ENCODE measurements at regions not wholly inside any gene's neighbourhood (a gene's known extent, or its start where the extent isn't known, plus 50 kb on each side); places are given as distances from the start of the nearest gene placed in this dataset.

GRCh38 chr4:165677081-165677480 is 196.0 kb upstream of the TLL1 start:
- no peak for DNase-seq (ENCODE audit: low read depth)

DNA sequence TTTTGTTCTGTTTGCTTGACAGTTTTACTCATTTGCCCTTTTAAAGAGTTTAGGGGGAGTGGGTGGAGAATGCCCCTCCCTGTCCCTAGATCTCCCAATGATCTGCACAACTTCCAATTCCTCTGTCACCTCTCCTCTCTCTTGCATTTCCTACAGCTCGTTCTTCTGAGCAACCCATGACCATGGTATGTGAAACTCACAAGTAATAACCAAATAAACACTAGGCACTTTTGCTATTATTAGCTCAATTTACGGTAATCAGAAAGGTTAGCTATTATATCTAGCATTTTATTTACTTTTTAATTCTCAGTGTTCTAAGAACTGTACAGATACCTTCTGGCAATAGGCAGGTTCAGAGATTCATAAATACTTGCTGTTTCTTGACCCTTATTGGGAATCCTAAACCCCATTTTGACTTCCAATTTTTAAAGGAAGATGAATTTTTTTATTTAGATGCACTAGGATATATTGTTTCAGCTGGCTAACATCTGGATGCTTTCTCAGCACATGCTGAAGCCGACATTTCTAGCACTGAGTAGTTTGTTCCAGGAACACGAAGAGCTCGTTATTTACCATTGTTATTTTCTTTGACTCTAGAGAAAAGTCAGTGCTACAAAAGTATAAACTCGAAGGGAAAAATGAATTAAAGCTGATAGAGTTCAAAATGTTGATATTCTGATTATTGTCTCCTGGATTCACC is 194.7 kb upstream of the TLL1 start:
- DNase-seq (ENCODE audit: low read depth), result no peak

GRCh38 chr4:165678936-165679325 is 194.1 kb upstream of the TLL1 start:
- DNase-seq (ENCODE audit: low read depth), result no peak

- no peak for DNase-seq (ENCODE audit: low read depth)
Measured at GRCh38 chr4:165680821-165681220, 192.2 kb upstream of the TLL1 start.

GRCh38 chr4:165682611-165683010 is 190.4 kb upstream of the TLL1 start:
- no peak for DNase-seq (ENCODE audit: low read depth)

DNA sequence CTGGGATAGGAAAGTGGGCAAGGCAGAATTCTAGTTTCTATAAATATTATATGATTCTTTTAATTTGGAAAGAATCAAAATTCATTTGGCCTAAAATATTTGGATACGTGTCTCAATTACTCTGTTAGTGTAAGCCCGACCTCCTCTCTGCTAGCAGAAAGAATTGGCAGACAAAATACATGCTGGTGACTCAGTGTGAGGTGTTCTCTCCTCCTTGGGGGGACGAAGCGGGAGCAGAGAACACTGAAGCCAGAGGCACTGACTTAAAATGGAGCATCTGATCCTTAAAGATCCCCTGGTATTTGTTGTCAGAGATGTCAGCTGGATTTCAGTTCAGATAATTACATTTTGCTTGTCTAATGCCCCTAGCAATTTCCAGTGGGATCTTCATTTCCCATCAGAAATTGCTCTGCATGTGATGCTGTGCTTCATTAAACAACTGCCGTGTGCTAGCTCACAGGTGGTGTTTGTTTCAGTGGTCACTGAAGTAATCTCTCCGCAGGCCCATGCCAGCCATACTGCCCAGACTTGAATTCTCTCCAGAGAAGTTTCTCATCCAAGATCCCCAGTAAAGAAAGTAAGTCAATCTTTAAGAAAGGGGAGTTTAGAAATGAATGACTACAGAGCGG is 188.7 kb upstream of the TLL1 start:
- peak; percentile 73 for DNase-seq (ENCODE audit: low read depth)

DNA sequence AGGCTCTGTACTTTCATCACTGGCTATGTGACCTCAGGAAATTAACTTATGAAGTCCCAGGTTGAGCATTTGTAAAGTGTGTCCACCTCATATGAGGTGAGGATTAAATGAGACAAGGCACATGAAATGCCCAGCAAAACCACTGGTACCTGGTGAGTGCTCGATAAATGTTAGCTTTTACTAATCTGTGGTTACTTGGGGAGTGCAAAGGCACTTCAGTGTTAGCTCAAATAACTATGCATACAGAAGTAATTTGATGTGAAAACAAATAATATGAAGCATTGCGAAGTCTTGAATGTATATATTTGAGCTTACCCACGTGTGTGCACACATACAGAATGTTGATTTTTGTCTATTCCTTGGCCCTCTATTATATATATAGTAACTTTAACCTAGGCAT is 186.3 kb upstream of the TLL1 start:
- no peak for DNase-seq (ENCODE audit: low read depth)

DNA sequence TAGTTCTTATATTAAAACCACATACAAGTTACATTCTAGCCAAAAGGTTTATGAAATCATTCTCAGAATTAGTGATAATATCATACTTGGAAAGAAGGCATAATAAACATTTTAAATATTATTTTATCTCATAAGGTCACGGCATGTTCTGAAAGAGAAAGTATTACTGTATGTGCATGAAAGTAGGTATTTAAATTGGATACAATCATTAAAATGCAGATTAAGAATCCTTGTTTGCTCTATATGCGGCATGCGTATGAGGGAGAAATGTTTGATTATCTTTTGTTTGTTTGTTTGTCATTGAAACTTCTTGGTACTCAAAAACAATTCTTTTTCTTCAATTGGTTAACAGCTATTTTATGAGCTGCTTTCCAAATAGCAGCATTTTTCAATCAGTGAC is 183.9 kb upstream of the TLL1 start:
- no peak for DNase-seq (ENCODE audit: low read depth)

- no peak for DNase-seq (ENCODE audit: low read depth)
Measured at GRCh38 chr4:165692082-165692481, 181.0 kb upstream of the TLL1 start.

DNA sequence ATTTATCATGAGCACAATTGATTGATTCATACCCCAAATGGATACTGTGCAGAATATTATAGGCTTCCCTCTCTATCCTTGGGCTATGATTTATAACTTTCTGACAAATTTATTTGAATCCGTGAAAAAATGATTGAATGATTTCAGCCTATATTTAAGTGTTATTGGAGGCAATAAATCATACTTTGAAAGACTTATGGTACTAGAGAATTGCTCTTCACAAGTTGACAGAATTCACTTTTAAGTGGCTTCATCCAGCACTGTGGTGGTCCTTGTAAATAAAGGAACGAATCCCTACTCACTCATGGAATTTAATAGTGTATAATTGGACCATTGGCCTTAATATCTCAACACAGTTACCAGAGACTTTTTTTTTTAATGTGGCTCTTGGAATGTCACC is 174.8 kb upstream of the TLL1 start:
- DNase-seq (ENCODE audit: low read depth), result no peak

DNA sequence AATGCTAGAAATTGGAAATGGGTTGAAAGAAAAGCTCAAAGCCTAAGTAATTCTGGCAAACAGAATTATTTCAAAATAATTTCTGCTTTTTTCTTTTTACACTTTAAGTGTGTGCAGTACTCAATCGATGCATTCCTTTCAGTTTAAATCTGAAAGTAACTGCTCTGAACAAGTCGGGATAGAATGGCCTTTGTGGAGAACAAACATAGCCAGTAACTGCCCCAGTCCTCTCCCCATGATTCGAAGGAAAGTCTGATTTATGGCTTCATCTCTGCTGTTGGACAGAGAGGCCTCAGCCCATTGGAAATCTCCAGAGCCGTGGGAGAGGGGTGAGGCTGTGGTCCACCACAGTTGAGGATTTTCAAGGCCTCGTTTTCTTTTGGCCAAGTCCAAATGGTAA is 174.0 kb upstream of the TLL1 start:
- DNase-seq (ENCODE audit: low read depth), result no peak

DNA sequence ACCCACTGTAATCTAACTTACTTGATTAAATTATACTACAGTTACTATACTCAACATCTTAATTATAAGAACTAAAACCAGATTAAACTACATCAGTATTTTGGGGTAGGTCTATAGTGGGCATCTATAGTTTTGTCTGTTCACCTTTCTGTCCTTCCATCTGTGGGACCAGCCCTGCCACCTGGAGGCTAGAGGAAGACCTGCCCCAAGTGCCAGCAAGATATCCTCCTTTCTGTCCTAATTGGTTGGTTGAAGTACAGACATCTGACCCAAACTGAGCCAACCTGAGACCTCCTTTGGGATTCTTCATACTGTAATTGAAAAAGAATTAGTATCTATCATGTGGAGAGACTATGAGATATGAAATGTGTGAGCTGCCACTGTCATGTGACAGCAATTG is 172.2 kb upstream of the TLL1 start:
- DNase-seq (ENCODE audit: low read depth), result no peak

GRCh38 chr4:165707128-165707527 is 165.9 kb upstream of the TLL1 start:
- DNase-seq (ENCODE audit: low read depth), result no peak

- DNase-seq (ENCODE audit: low read depth), result no peak
Measured at GRCh38 chr4:165709516-165709915, 163.5 kb upstream of the TLL1 start.

- no peak for DNase-seq (ENCODE audit: low read depth)
Measured at GRCh38 chr4:165709973-165710526, 163.0 kb upstream of the TLL1 start.

- peak; percentile 23 for DNase-seq (ENCODE audit: low read depth)
Measured at GRCh38 chr4:165711436-165711835, 161.6 kb upstream of the TLL1 start.

DNA sequence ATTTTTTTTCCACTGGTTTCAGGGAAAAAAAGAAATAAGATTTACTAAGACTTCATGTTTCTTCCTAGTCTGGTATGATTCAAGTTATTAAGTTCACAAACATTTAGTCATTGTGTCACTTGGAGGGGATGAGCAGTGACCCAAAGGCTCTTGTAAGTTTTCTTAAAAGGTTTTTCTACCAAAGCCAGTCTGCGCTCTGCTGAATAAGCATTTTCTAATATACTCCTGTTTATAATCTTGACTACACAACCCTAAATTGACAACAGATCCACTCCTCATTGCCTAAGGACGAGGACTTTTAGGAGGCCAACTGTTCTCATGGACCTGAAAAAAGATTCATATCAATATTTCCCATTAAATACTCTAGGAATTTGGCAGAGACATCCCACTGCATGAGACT is 161.1 kb upstream of the TLL1 start:
- no peak for DNase-seq (ENCODE audit: low read depth)

GRCh38 chr4:165714650-165715049 is 158.4 kb upstream of the TLL1 start:
- DNase-seq (ENCODE audit: low read depth), result no peak

- no peak for DNase-seq (ENCODE audit: low read depth)
Measured at GRCh38 chr4:165715211-165715610, 157.8 kb upstream of the TLL1 start.

DNA sequence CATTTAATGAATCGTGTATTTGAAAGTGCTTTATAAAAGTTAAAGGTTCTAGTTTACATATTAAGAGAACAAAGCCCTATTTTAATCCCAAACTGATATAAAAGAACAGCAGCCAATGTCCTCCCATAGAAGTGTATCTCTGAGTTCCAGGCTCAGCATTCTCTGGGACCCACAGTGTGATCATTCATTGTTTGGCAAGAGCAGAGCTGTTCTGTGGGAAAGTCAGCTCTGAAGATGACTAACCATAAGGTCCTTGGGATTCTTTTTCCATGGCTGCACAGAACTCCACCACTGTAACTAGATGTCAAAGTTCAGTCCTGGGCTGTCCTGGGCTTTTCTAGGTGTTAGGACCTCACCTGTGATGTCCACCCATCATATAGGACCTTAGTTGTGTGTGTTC is 157.0 kb upstream of the TLL1 start:
- peak; percentile 39 for DNase-seq (ENCODE audit: low read depth)

GRCh38 chr4:165716472-165716871 is 156.6 kb upstream of the TLL1 start:
- no peak for DNase-seq (ENCODE audit: low read depth)

DNA sequence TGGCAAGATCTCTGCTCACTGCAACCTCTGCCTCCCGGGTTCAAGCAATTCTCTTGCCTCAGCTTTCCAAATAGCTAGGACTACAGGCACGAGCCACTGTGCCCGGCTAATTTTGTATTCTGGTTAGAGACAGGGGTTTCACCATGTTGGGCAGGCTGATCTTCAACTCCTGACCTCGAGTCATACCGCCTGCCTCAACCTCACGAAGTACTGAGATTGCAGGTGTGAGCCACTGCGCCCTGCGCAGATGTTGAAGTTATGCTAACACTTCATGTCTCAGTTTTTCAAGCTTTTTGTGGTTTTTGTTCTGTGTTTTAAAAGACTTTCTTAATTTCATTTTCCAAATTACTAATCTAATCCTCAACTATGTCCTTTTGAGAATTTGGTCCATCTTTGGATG is 154.4 kb upstream of the TLL1 start:
- no peak for DNase-seq (ENCODE audit: low read depth)

DNA sequence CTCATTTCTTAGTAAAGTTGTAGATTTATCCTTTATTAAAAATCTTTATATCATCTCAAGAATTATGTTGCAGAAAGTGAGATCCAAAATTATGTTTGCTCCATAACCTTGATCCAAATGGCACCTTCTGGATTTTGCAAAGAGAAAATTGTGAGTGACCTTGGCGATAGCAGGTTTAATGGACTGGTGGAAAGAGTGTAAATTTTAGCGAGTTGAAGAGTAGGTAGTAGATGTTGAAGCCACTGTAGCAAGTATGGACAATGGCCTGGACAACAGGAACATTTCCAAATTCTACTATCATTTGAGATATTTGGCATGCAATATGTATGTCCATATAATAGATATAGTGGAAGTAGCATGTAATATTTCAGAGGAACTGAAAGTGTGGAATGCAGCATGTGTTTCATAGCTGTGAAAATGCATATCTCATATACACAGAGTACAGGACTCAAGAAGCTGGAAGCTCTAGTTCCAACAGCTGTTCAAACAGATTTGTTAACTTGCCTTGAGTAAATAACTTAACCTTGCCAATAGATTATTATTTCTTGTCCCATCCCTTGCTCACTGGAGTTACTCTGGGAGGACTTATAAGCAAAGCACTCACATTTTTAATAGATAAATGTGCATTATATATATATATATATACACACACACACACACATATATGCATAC is 152.5 kb upstream of the TLL1 start:
- DNase-seq (ENCODE audit: low read depth), result no peak

All from stromal cell of bone marrow (primary cell).